ENCODE measurements at regions not wholly inside any gene's neighbourhood (a gene's known extent, or its start where the extent isn't known, plus 50 kb on each side); places are given as distances from the start of the nearest gene placed in this dataset.

GRCh38 chr4:11604821-11605220 lies 176.1 kb upstream of the HS3ST1 start:
- Histone ChIP-seq H3K4me3 (ENCODE audit: extremely low read depth in 1 of 4, insufficient read depth in 2 of 4, low read depth in 3 of 4, low read length in 4 of 4) (no peak overlapping the region), H2BK12ac (ENCODE audit: low read depth, low read length) (no peak overlapping the region), H3K27ac (ENCODE audit: low read depth, low read length) (no peak overlapping the region), H3K18ac (ENCODE audit: extremely low read depth, low read length) (no peak overlapping the region), H3K23ac (ENCODE audit: insufficient read length) (no peak overlapping the region), H3K9me3 (ENCODE audit: insufficient read depth in 2 of 2, low read depth in 1 of 2, low read length in 1 of 2) (no peaks in the 10 kb centered on the region), H2BK120ac (replicated peaks; ENCODE audit: low read depth, low read length) (no peak overlapping the region), H3K14ac (ENCODE audit: insufficient read length) (no peak overlapping the region), H2BK15ac (ENCODE audit: low read length) (no peak overlapping the region), H2AK5ac (ENCODE audit: low read depth, low read length) (no peak overlapping the region), H2AFZ (ENCODE audit: low read length) (no peak overlapping the region), H3K23me2 (ENCODE audit: low read depth, low read length) (no peaks in the 10 kb centered on the region), H2BK20ac (ENCODE audit: low read length) (no peak overlapping the region), H3K56ac (replicated peaks; ENCODE audit: insufficient read length, low read depth, low read length) (no peak overlapping the region), H3K4ac (replicated peaks; ENCODE audit: insufficient read length, low read depth, low read length) (no peak overlapping the region), H3K36me3 (ENCODE audit: control insufficient read depth in 2 of 4, insufficient read depth in 4 of 4, low read length in 3 of 4) (no peaks in the 10 kb centered on the region), H2BK5ac (ENCODE audit: low read depth, low read length) (no peak overlapping the region), H3K79me1 (ENCODE audit: low read depth, low read length) (no peaks in the 10 kb centered on the region), H3K4me1 (replicated peaks in 1 of 4; ENCODE audit: control insufficient read depth in 3 of 4, insufficient read depth in 4 of 4, low read length in 3 of 4) (0 out of 7 replicates have a peak, but pooled peaks cover 0 to 2% (median 0%) of the 10 kb centered on the region in 4 experiments), H4K20me1 (replicated peaks in 1 of 2; ENCODE audit: control insufficient read depth in 1 of 2, insufficient read depth in 2 of 2, low read length in 2 of 2) (no peaks in the 10 kb centered on the region), H3K27me3 (replicated peaks in 1 of 4; ENCODE audit: control insufficient read depth in 3 of 4, extremely low read depth in 1 of 4, insufficient read depth in 3 of 4, low read length in 3 of 4) (no peaks in the 10 kb centered on the region), H3K9ac (replicated peaks in 1 of 4; ENCODE audit: extremely low read depth in 1 of 4, low read depth in 3 of 4, low read length in 3 of 4) (no peak overlapping the region), H4K5ac (ENCODE audit: insufficient read length, low read depth, low read length) (no peak overlapping the region), H3K79me2 (ENCODE audit: control insufficient read depth in 1 of 2, insufficient read depth in 2 of 2, low read length in 2 of 2) (no peaks in the 10 kb centered on the region), H4K91ac (replicated peaks; ENCODE audit: insufficient read length, low read length) (no peak overlapping the region), H3K4me2 (ENCODE audit: insufficient read depth in 1 of 2, low read depth in 2 of 2, low read length in 2 of 2) (no peak overlapping the region), H4K8ac (ENCODE audit: extremely low read depth, insufficient read depth, low read length) (no peak overlapping the region)
- ChIA-PET CTCF (ENCODE audit: partially characterized antibody) (no interaction called here), POLR2A (ENCODE audit: partially characterized antibody) (no interaction called here)
- FAIRE-seq (no peak), DNase-seq (ENCODE audit: low read depth in 1 of 2, low spot score in 2 of 2) (no peak)
- WGBS, 2 experiments (ENCODE audit: extremely low coverage in 1 of 2, insufficient coverage in 1 of 2, insufficient read length in 1 of 2, insufficient replicate concordance in 2 of 2, low coverage in 1 of 2, low lambda C conversion rate in 2 of 2, missing lambda C conversion rate in 1 of 2): 94% methylated on average over 3 of the region's 3 CpGs; no CpG with 5 or more reads in 1 of the 2 experiments
- no peak for TF ChIP-seq KDM1A (IDR thresholded peaks at IDR 0.05; ENCODE audit: borderline replicate concordance, low read length)
- no peak for TF ChIP-seq ATF3 (IDR thresholded peaks at IDR 0.05; ENCODE audit: insufficient read depth, low read depth, low read length)
- no peak for TF ChIP-seq MAFK (IDR thresholded peaks at IDR 0.05; ENCODE audit: low read depth, low read length)
- TF ChIP-seq CREB1 (IDR thresholded peaks at IDR 0.05): no peak
- TF ChIP-seq POLR2AphosphoS5 (IDR thresholded peaks at IDR 0.05; ENCODE audit: low read depth, low read length): no peak
- TF ChIP-seq FOSL1 (IDR thresholded peaks at IDR 0.05; ENCODE audit: insufficient read depth, low read depth, low read length): no peak
- no peak for TF ChIP-seq SUZ12 (IDR thresholded peaks at IDR 0.05; ENCODE audit: low read length)
- no peak for TF ChIP-seq HDAC6 (IDR thresholded peaks at IDR 0.05; ENCODE audit: low read depth, low read length)
- no peak for TF ChIP-seq SP4 (IDR thresholded peaks at IDR 0.05; ENCODE audit: low read length)
- TF ChIP-seq RXRA (IDR thresholded peaks at IDR 0.05; ENCODE audit: insufficient read depth, low read depth, low read length): no peak
- TF ChIP-seq TBP (IDR thresholded peaks at IDR 0.05; ENCODE audit: low read depth, low read length): no peak
- no peak for TF ChIP-seq POU5F1 (IDR thresholded peaks at IDR 0.05; ENCODE audit: low read depth, low read length)
- no peak for TF ChIP-seq MAX (IDR thresholded peaks at IDR 0.05)
- no peak for TF ChIP-seq SIX5 (IDR thresholded peaks at IDR 0.05; ENCODE audit: low read depth, low read length)
- no peak for TF ChIP-seq YY1 (IDR thresholded peaks at IDR 0.05; ENCODE audit: low read depth, low read length)
- TF ChIP-seq SIRT6 (IDR thresholded peaks at IDR 0.05; ENCODE audit: low read length): no peak
- TF ChIP-seq SRF (IDR thresholded peaks at IDR 0.05; ENCODE audit: low read depth, low read length): no peak
